Mucosa of descending colon (tissue), 3 donors: ENCODE measurements at regions not wholly inside any gene's neighbourhood (a gene's known extent, or its start where the extent isn't known, plus 50 kb on each side); places are given as distances from the start of the nearest gene placed in this dataset.

Source experiments
- ATAC-seq: fragments of 200-7000 bp; cut with Tn5 transposase; one replicate; pipeline ENCODE4 v1.9.1; 2020; ENCODE audit warnings: mild to moderate bottlenecking, moderate library complexity
- DNase-seq, 3 donors: peaks; one replicate each; pipeline ENCODE4 v3.0.0-alpha.2; 2020
- H3K36me3 ChIP-seq: fragments of 200-600 bp; one replicate; pipeline ENCODE4 v1.8.0; 2021; ENCODE audit warnings: low read depth, mild to moderate bottlenecking
- H3K4me1 ChIP-seq: fragments of 200-600 bp; one replicate; pipeline ENCODE4 v1.8.0; 2021; ENCODE audit warnings: low read depth, mild to moderate bottlenecking
- H3K4me3 ChIP-seq: fragments of 200-600 bp; one replicate; pipeline ENCODE4 v1.8.0; 2021; ENCODE audit warnings: mild to moderate bottlenecking
- H3K9me3 ChIP-seq: fragments of 200-600 bp; one replicate; pipeline ENCODE4 v1.8.0; 2021; ENCODE audit warnings: mild to moderate bottlenecking
- intact Hi-C, 2 donors: fragments of 100-400 bp; cut with DNase I in 1 of 2; cut with micrococcal nuclease in 1 of 2; formaldehyde crosslinking; loops; one replicate each; pipeline versions ENCODE4 v1.11.0 to v1.11.1; 2022; cut with DNase I, micrococcal nuclease
- TF ChIP-seq, protein P1 (sequence below): fragments of 200-600 bp; IDR thresholded peaks from one replicate; pipeline ENCODE4 v1.8.0; 2022; ENCODE audit warnings: antibody characterized with exemption, mild to moderate bottlenecking
- donor health status: DM: no; HTN: no; CAD: no; lungs with moderate emphysema.
- donor health status: DM: no; HTN: no; CAD: no.
- donor health status: DM: no; HTN: yes; CAD: no.

DNA sequence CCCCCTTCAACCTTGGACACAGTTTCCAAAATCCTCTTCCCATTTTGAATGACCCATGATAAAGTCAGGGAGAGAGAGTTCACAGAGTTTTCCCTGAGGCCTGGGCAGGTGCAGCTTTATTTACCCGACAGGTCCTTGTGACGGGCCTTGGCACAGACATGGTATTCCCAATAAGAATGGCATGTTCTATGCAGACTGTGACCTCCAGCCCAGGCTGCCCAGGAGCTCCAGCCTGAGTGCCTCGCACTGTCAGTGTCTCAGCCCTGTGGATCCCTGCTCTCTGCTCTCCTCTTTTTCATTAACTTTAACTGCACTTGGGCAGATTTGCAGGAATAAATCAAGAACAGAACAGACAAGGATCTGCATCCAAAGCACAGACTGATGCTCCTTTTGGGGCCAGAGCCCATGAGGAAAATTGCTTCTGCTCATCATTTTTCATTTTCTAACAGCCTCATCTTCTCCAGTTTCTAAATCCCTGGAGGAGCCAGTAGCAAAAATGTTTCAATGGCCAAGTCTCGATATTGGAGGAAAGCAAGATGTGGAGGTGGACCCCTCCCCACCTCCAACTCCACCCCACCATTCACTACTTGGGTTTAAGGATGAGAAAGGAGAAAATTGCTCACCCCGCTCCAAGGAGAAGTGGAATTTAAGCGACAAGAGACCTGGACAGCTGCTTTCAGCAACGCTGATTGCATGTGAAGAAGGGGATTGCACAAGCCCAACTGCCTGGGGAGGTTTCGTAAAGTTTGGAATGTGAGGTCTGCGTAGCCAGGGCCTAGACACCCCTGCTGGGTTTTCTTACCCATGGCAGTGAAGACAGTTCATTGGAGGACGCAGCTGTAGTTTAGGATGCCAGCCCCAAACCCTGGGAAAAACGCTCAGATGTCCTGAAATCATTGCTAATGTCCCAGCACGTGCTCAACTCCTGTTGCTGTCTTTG, 225.9 kb downstream of the WDR11 start:
- TF ChIP-seq, protein P1, sequence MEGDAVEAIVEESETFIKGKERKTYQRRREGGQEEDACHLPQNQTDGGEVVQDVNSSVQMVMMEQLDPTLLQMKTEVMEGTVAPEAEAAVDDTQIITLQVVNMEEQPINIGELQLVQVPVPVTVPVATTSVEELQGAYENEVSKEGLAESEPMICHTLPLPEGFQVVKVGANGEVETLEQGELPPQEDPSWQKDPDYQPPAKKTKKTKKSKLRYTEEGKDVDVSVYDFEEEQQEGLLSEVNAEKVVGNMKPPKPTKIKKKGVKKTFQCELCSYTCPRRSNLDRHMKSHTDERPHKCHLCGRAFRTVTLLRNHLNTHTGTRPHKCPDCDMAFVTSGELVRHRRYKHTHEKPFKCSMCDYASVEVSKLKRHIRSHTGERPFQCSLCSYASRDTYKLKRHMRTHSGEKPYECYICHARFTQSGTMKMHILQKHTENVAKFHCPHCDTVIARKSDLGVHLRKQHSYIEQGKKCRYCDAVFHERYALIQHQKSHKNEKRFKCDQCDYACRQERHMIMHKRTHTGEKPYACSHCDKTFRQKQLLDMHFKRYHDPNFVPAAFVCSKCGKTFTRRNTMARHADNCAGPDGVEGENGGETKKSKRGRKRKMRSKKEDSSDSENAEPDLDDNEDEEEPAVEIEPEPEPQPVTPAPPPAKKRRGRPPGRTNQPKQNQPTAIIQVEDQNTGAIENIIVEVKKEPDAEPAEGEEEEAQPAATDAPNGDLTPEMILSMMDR, result no peak
- Histone ChIP-seq H3K4me1 (peaks cover 21% of the 10 kb centered on the region), H3K36me3 (no peaks in the 10 kb centered on the region), H3K4me3 (no peak overlapping the region), H3K9me3 (no peaks in the 10 kb centered on the region)
- no peak for DNase-seq
- ATAC-seq, result peak; percentile 20
- intact Hi-C loops, result no loop called here

DNA sequence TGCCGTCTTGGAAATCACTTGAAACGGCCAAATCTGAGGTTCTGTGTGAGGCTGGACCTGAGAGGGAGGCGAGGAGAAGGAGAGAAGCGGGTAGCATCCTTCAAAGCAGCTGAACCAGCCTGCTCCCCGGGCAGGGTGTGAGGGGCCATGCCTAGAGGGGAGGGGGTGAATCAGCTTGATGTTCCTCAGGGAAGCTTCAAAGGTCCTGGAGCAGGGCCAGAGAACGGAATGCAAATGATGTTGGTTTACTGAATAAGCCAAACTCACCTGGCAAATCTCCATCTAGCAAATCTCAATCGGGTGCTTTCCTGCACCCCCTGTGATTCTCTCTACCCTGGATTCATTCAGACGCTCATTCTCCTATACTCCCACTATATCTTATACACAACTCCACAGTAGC, 226.9 kb downstream of the WDR11 start:
- DNase-seq, result no peak
- intact Hi-C loops, result no loop called here
- no peak for ATAC-seq
- no peak overlapping the region for H3K4me3 ChIP-seq
- H3K4me1 ChIP-seq, result peaks cover 21% of the 10 kb centered on the region
- H3K36me3 ChIP-seq, result no peaks in the 10 kb centered on the region
- no peaks in the 10 kb centered on the region for H3K9me3 ChIP-seq
- TF ChIP-seq, protein P1, result no peak

DNA sequence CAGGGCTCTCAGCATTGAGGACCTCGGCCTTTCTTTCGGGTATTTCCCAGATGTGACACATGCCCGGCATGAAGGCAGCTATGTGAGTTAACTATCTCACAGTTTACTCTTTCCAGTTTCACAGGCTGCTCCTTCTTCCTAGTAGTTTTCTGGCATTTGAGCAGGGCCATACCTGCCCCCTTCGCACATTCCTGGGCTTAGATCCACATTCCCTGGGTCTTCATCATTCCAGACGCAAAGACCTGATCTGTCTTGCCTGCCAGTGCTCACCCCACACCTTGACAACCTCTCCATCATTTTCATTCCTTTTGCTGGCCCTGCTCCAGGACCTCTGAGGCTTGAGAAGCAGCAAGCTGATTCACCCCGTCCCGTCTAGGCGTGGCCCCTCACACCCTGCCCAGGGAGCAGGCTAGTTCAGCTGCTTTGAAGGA, 227.5 kb downstream of the WDR11 start:
- Histone ChIP-seq H3K9me3 (no peaks in the 10 kb centered on the region), H3K4me3 (no peak overlapping the region), H3K36me3 (no peaks in the 10 kb centered on the region), H3K4me1 (peaks cover 21% of the 10 kb centered on the region)
- peak in 1 of 3 donors; percentile 48 for DNase-seq
- peak; percentile 48 for ATAC-seq
- TF ChIP-seq, protein P1, result no peak
- intact Hi-C loops, result no loop called here

DNA sequence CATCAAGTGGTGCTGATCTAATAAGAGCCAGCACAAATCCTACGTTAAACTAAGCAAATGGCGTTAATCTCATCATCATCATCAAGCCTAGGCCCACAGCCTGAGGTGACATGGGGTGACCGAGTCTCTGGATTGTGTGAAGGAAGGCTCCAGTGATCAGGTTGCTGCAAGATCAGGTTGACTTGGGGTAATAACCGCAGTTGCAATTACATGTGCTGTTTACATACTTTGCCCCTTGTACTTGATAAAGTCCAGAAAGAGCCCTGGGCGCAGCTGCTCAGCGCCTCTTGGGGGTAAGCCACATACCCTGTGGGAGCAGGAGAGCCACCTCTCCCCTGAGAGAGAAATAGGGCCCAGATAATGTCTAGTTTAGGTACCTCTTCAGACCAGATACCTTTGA, 228.1 kb downstream of the WDR11 start:
- DNase-seq, result no peak
- intact Hi-C loops, result no loop called here

DNA sequence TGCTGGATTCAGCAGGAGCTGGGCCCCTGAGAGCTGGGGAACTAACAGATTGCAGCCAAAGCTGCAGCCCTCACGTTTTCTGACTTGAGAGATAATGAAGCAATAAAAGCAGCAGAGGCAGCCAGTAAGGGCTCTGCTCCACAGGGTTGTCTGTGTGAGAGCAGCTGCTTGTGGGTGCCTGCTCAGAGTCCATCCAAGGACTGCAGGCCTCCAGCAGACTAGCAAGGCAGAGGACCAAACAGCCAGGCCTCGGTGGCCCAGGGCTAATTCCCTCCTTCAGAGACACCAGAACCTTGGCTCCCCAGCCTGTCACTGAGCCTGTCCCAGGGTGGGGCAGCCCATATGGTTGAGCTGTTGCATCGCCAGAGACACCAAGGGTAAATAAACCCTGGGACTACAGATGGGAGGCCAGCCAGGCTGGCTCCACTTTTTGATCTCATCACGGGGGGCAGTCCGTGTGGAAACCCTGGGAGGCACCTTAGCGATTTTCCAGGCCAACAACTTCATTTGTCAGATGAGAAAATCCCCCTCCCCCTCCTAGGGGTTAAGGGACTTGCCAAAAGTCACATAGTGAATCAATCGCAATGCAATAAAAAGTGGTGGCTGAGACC, 229.2 kb downstream of the WDR11 start:
- TF ChIP-seq, protein P1, result no peak
- H3K4me3 ChIP-seq, result no peak overlapping the region
- ATAC-seq (peak; percentile 77), DNase-seq (peak; percentile 64 to 69 (median 66))
- intact Hi-C loops, result no loop called here
- no peaks in the 10 kb centered on the region for H3K9me3 ChIP-seq
- no peaks in the 10 kb centered on the region for H3K36me3 ChIP-seq
- H3K4me1 ChIP-seq, result peaks cover 21% of the 10 kb centered on the region

More for the DNA sequence above, 228.1 kb downstream of the WDR11 start:
- Histone ChIP-seq H3K4me1 (peaks cover 21% of the 10 kb centered on the region), H3K9me3 (no peaks in the 10 kb centered on the region), H3K36me3 (no peaks in the 10 kb centered on the region), H3K4me3 (no peak overlapping the region)
- TF ChIP-seq, protein P1, result no peak
- peak; percentile 27 for ATAC-seq
